PC-9 (cell line): ENCODE measurements at regions not wholly inside any gene's neighbourhood (a gene's known extent, or its start where the extent isn't known, plus 50 kb on each side); places are given as distances from the start of the nearest gene placed in this dataset.

Experiments
- BruUV-seq: library from RNA; stranded (reverse); fragments of 400-500 nt; replicated peaks from 2 replicates; lab custom pipeline; 2021; lab: Mats Ljungman, UMichigan
- CTCF ChIA-PET: fragments of 300-600 bp; sonication (Branson Sonifier 250); formaldehyde crosslinking; loops from one replicate; lab custom pipeline; 2022; ENCODE audit warnings: antibody characterized with exemption; lab: Charles Lee
- POLR2A ChIA-PET: fragments of 300-600 bp; sonication (Branson Sonifier 250); formaldehyde crosslinking; loops from one replicate; lab custom pipeline; 2022; ENCODE audit warnings: antibody characterized with exemption; ENCODE audit not compliant: unreplicated experiment; lab: Charles Lee
- DNase-seq, 2 experiments: peaks; one replicate each; pipeline versions ENCODE4 v3.0.0 to v3.0.0-alpha.2; 2015 to 2022; ENCODE audit warnings: mixed read lengths in 1 of 2
- H2AFZ ChIP-seq: fragments of 200-600 bp; sonication (generic); 2 replicates; pipeline ENCODE4 v1.8.1; 2017; ENCODE audit warnings: antibody characterized with exemption
- H3F3A ChIP-seq: fragments of 200-600 bp; sonication (generic); 2 replicates; pipeline ENCODE4 v1.8.1; 2017; ENCODE audit warnings: antibody characterized with exemption, mild to moderate bottlenecking, low read depth; ENCODE audit not compliant: insufficient read depth
- H3K27ac ChIP-seq: fragments of 200-600 bp; sonication (generic); 2 replicates; pipeline ENCODE4 v1.6.1; 2016; ENCODE audit warnings: mixed run types
- H3K27me3 ChIP-seq: fragments of 200-600 bp; sonication (generic); 2 replicates; pipeline ENCODE4 v1.6.1; 2016; ENCODE audit warnings: low read depth, mixed run types; ENCODE audit not compliant: insufficient read depth
- H3K36me3 ChIP-seq: fragments of 200-600 bp; sonication (generic); 2 replicates; pipeline ENCODE4 v1.6.1; 2016; ENCODE audit warnings: low read depth, mixed run types
- H3K4me1 ChIP-seq: fragments of 200-600 bp; sonication (generic); replicated peaks from 2 replicates; pipeline ENCODE4 v1.6.1; 2016; ENCODE audit warnings: mixed run types; ENCODE audit not compliant: insufficient read depth
- H3K4me2 ChIP-seq: fragments of 200-600 bp; sonication (generic); 2 replicates; pipeline ENCODE4 v1.6.1; 2017; ENCODE audit warnings: mixed run types
- H3K4me3 ChIP-seq: fragments of 200-600 bp; sonication (generic); 2 replicates; pipeline ENCODE4 v1.6.1; 2016; ENCODE audit warnings: mixed run types
- H3K79me2 ChIP-seq: fragments of 200-600 bp; sonication (generic); 2 replicates; pipeline ENCODE4 v1.6.1; 2017; ENCODE audit warnings: low read depth, mixed run types
- H3K9me2 ChIP-seq: fragments of 200-600 bp; sonication (generic); 2 replicates; pipeline ENCODE4 v1.8.1; 2017; ENCODE audit warnings: mild to moderate bottlenecking; ENCODE audit not compliant: insufficient read depth
- H3K9me3 ChIP-seq: fragments of 200-600 bp; sonication (generic); 2 replicates; pipeline ENCODE4 v1.8.1; 2016; ENCODE audit warnings: low read depth; ENCODE audit not compliant: insufficient read depth
- H4K20me1 ChIP-seq: fragments of 200-600 bp; sonication (generic); 2 replicates; pipeline ENCODE4 v1.8.1; 2017; ENCODE audit not compliant: insufficient read depth
- EZH2 ChIP-seq: fragments of 200-600 bp; sonication (generic); IDR thresholded peaks from 2 replicates; pipeline ENCODE4 v1.8.0; 2017; ENCODE audit warnings: antibody characterized with exemption, low read depth
- intact Hi-C: fragments of 100-400 bp; cut with micrococcal nuclease; formaldehyde crosslinking; loops from one replicate; pipeline ENCODE4 v1.10.0; 2022; ENCODE audit not compliant: unreplicated experiment
- TF ChIP-seq, protein P1 (sequence below): fragments of 200-600 bp; sonication (generic); conservative IDR thresholded peaks from 2 replicates; pipeline ENCODE4 v1.6.1; 2017; ENCODE audit warnings: mixed run types, antibody characterized with exemption, mild to moderate bottlenecking, moderate library complexity

DNA sequence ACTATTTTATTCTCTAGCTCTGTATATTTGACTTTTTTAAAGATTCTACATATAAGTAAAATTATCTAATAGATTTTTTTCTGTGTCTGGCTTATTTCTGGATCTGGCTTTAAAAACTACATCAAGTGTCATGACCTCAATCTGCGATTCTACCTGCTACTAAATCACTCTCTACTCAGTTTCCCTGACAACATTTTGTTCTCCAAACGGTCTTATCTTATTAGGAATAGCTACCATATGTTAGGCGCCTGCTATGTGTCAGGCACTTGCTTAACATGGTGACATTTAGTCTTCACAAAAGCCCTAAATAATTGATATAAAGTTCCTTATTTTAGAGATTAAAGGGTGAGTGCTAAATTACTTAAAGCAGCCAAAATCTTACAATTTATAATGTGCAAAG lies 1362.9 kb upstream of the FLRT2 start:
- intact Hi-C loops: no loop called here
- ChIA-PET POLR2A (no interaction called here), CTCF (no interaction called here)
- no peak for TF ChIP-seq EZH2
- TF ChIP-seq, protein P1, sequence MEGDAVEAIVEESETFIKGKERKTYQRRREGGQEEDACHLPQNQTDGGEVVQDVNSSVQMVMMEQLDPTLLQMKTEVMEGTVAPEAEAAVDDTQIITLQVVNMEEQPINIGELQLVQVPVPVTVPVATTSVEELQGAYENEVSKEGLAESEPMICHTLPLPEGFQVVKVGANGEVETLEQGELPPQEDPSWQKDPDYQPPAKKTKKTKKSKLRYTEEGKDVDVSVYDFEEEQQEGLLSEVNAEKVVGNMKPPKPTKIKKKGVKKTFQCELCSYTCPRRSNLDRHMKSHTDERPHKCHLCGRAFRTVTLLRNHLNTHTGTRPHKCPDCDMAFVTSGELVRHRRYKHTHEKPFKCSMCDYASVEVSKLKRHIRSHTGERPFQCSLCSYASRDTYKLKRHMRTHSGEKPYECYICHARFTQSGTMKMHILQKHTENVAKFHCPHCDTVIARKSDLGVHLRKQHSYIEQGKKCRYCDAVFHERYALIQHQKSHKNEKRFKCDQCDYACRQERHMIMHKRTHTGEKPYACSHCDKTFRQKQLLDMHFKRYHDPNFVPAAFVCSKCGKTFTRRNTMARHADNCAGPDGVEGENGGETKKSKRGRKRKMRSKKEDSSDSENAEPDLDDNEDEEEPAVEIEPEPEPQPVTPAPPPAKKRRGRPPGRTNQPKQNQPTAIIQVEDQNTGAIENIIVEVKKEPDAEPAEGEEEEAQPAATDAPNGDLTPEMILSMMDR: no peak
- H4K20me1 ChIP-seq: no peaks in the 10 kb centered on the region
- H2AFZ ChIP-seq: no peak overlapping the region
- no peak overlapping the region for H3K4me2 ChIP-seq
- H3K4me3 ChIP-seq: no peak overlapping the region
- no TSS peak for BruUV-seq
- H3K9me2 ChIP-seq: no peaks in the 10 kb centered on the region
- no peaks in the 10 kb centered on the region for H3K4me1 ChIP-seq
- no peak for DNase-seq
- no peak overlapping the region for H3K27ac ChIP-seq
- H3F3A ChIP-seq: no peaks in the 10 kb centered on the region
- no peaks in the 10 kb centered on the region for H3K36me3 ChIP-seq
- H3K27me3 ChIP-seq: no peaks in the 10 kb centered on the region
- no peaks in the 10 kb centered on the region for H3K79me2 ChIP-seq
- H3K9me3 ChIP-seq: no peaks in the 10 kb centered on the region

DNA sequence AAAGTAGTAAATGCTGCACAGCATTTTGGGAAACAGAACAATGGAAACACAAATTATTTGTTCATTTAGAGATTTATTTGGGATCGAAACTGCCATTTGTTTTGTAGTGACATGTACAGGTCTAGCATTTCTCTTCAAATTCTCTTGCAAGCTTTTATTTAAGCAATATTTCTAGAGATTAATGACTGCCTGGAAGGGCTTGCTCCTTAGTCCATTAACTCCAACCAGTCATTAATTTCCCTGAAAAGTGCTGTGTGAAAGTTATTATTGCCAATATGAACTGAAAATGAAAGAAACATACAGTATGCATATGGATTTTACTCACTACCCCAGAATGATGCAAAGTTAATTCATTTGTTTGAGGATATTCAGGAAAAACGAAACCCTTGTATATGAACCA lies 1349.6 kb upstream of the FLRT2 start:
- TF ChIP-seq EZH2: no peak
- TF ChIP-seq, protein P1: no peak
- Histone ChIP-seq H3K79me2 (no peaks in the 10 kb centered on the region), H3K27ac (no peak overlapping the region), H3K4me1 (no peaks in the 10 kb centered on the region), H3K4me3 (no peak overlapping the region), H3K9me2 (no peaks in the 10 kb centered on the region), H3K9me3 (no peaks in the 10 kb centered on the region), H3K27me3 (no peaks in the 10 kb centered on the region), H3F3A (no peaks in the 10 kb centered on the region), H2AFZ (no peak overlapping the region), H3K4me2 (no peak overlapping the region), H4K20me1 (no peaks in the 10 kb centered on the region), H3K36me3 (no peaks in the 10 kb centered on the region)
- intact Hi-C loops: no loop called here
- DNase-seq: no peak
- POLR2A ChIA-PET: no interaction called here
- CTCF ChIA-PET: no interaction called here
- BruUV-seq: no TSS peak

DNA sequence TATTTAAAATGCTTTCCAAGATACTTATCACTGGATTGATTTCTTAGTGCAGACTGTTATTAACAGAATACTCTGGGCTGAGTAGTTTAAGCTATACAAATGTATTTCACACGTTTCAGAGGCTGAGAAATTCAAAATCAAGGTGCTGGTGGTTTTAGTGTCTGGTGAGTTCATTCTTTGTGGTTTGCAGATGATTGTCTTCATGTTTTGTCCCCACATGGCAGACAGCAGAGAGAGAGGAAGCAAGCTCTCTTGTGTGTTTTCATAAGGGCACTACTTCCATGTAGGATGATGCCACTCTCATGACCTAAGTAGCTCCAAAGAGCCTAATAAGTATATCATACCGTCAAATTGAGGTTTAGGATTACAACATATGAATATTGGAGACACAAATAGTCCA lies 1348.9 kb upstream of the FLRT2 start:
- no peaks in the 10 kb centered on the region for H3K4me1 ChIP-seq

More for the DNA sequence above, 1348.9 kb upstream of the FLRT2 start:
- Histone ChIP-seq H3F3A (no peaks in the 10 kb centered on the region), H3K4me3 (no peak overlapping the region), H3K27me3 (no peaks in the 10 kb centered on the region), H4K20me1 (no peaks in the 10 kb centered on the region), H3K4me2 (no peak overlapping the region), H3K27ac (no peak overlapping the region), H3K9me2 (no peaks in the 10 kb centered on the region), H3K79me2 (no peaks in the 10 kb centered on the region), H2AFZ (no peak overlapping the region), H3K36me3 (no peaks in the 10 kb centered on the region), H3K9me3 (no peaks in the 10 kb centered on the region)
- POLR2A ChIA-PET: no interaction called here
- TF ChIP-seq, protein P1: no peak
- TF ChIP-seq EZH2: no peak
- DNase-seq: no peak
- BruUV-seq: no TSS peak
- intact Hi-C loops: no loop called here
- CTCF ChIA-PET: no interaction called here
